ENCODE measurements at regions not wholly inside any gene's neighbourhood (a gene's known extent, or its start where the extent isn't known, plus 50 kb on each side); places are given as distances from the start of the nearest gene placed in this dataset.
A peak's percentile ranks its signal among the peaks of the same experiment; 100 is the strongest.

GRCh38 chr6:12580290-12580689 is 136.3 kb upstream of the PHACTR1 start:
- Histone ChIP-seq H3K36me3 (ENCODE audit: insufficient read depth, low read length) (no peaks in the 10 kb centered on the region), H2AFZ (ENCODE audit: low read length) (no peak overlapping the region), H4K20me1 (ENCODE audit: insufficient read depth, low read length) (no peaks in the 10 kb centered on the region), H3K4me1 (ENCODE audit: insufficient read depth, low read length, severe bottlenecking) (peaks cover 14% of the 10 kb centered on the region), H3F3A (ENCODE audit: insufficient read depth, low read length) (no peaks in the 10 kb centered on the region; the same call in 1 of the 2 replicates), H3K27me3 (ENCODE audit: insufficient read depth, low read length) (no peaks in the 10 kb centered on the region), H3K27ac (ENCODE audit: low read depth, low read length, poor library complexity, severe bottlenecking) (no peak overlapping the region), H3K4me2 (ENCODE audit: low read length) (no peak overlapping the region), H3K4me3 (ENCODE audit: low read depth, low read length, poor library complexity, severe bottlenecking) (no peak overlapping the region), H3K9ac (ENCODE audit: low read length) (no peak overlapping the region), H3K9me2 (ENCODE audit: low read depth, low read length) (no peaks in the 10 kb centered on the region), H3K9me3 (ENCODE audit: low read length) (no peaks in the 10 kb centered on the region), H3K79me2 (ENCODE audit: insufficient read depth, low read length) (no peaks in the 10 kb centered on the region)
- TF ChIP-seq CTCF (IDR thresholded peaks at IDR 0.05; ENCODE audit: low read length) (no peak), EZH2 (IDR thresholded peaks at IDR 0.05; ENCODE audit: borderline replicate concordance, low read length) (no peak)

GRCh38 chr6:12582421-12583110 is 134.0 kb upstream of the PHACTR1 start:
- Histone ChIP-seq H3K9ac (ENCODE audit: low read length) (no peak overlapping the region), H3K4me2 (ENCODE audit: low read length) (peak overlapping the region; percentile 44), H3K9me2 (ENCODE audit: low read depth, low read length) (no peaks in the 10 kb centered on the region), H3K9me3 (ENCODE audit: low read length) (no peaks in the 10 kb centered on the region), H3K4me3 (ENCODE audit: low read depth, low read length, poor library complexity, severe bottlenecking) (no peak overlapping the region), H3K79me2 (ENCODE audit: insufficient read depth, low read length) (no peaks in the 10 kb centered on the region), H3K4me1 (ENCODE audit: insufficient read depth, low read length, severe bottlenecking) (peaks cover 14% of the 10 kb centered on the region), H3K27ac (ENCODE audit: low read depth, low read length, poor library complexity, severe bottlenecking) (peak overlapping the region; percentile 1), H3K27me3 (ENCODE audit: insufficient read depth, low read length) (no peaks in the 10 kb centered on the region), H3K36me3 (ENCODE audit: insufficient read depth, low read length) (no peaks in the 10 kb centered on the region), H3F3A (ENCODE audit: insufficient read depth, low read length) (no peaks in the 10 kb centered on the region; the same call in 1 of the 2 replicates), H2AFZ (ENCODE audit: low read length) (peak overlapping the region; percentile 94), H4K20me1 (ENCODE audit: insufficient read depth, low read length) (no peaks in the 10 kb centered on the region)
- no peak for TF ChIP-seq EZH2 (IDR thresholded peaks at IDR 0.05; ENCODE audit: borderline replicate concordance, low read length)
- 0 out of 2 replicates have a peak, but pooled peaks have one; percentile 8 for TF ChIP-seq CTCF (IDR thresholded peaks at IDR 0.05; ENCODE audit: low read length)

GRCh38 chr6:12584631-12585405 is 131.7 kb upstream of the PHACTR1 start:
- Histone ChIP-seq H3K4me3 (ENCODE audit: low read depth, low read length, poor library complexity, severe bottlenecking) (no peak overlapping the region), H3K4me1 (ENCODE audit: insufficient read depth, low read length, severe bottlenecking) (peaks cover 19% of the 10 kb centered on the region), H3K4me2 (ENCODE audit: low read length) (no peak overlapping the region), H3K9me2 (ENCODE audit: low read depth, low read length) (no peaks in the 10 kb centered on the region), H3F3A (ENCODE audit: insufficient read depth, low read length) (no peaks in the 10 kb centered on the region; the same call in 1 of the 2 replicates), H3K27ac (ENCODE audit: low read depth, low read length, poor library complexity, severe bottlenecking) (no peak overlapping the region), H3K9me3 (ENCODE audit: low read length) (no peaks in the 10 kb centered on the region), H3K27me3 (ENCODE audit: insufficient read depth, low read length) (no peaks in the 10 kb centered on the region), H2AFZ (ENCODE audit: low read length) (no peak overlapping the region), H3K9ac (ENCODE audit: low read length) (no peak overlapping the region), H4K20me1 (ENCODE audit: insufficient read depth, low read length) (no peaks in the 10 kb centered on the region), H3K36me3 (ENCODE audit: insufficient read depth, low read length) (no peaks in the 10 kb centered on the region), H3K79me2 (ENCODE audit: insufficient read depth, low read length) (no peaks in the 10 kb centered on the region)
- TF ChIP-seq EZH2 (IDR thresholded peaks at IDR 0.05; ENCODE audit: borderline replicate concordance, low read length) (no peak), CTCF (IDR thresholded peaks at IDR 0.05; ENCODE audit: low read length) (no peak)
